ENCODE measurements at regions not wholly inside any gene's neighbourhood (a gene's known extent, or its start where the extent isn't known, plus 50 kb on each side); places are given as distances from the start of the nearest gene placed in this dataset.

- Histone ChIP-seq H3K27me3 (replicated peaks) (no peaks in the 10 kb centered on the region), H3K9me3 (replicated peaks) (no peaks in the 10 kb centered on the region), H3K4me1 (replicated peaks) (no peaks in the 10 kb centered on the region), H3K27ac (no peak overlapping the region), H3K4me3 (no peak overlapping the region), H3K36me3 (no peaks in the 10 kb centered on the region)
- DNase-seq (ENCODE audit: low read depth in 1 of 2, low spot score in 2 of 2): no peak
Measured at GRCh38 chr4:54516556-54517215, 141.1 kb upstream of the KIT start.

- Histone ChIP-seq H3K4me3 (no peak overlapping the region), H3K36me3 (no peaks in the 10 kb centered on the region), H3K4me1 (replicated peaks) (no peaks in the 10 kb centered on the region), H3K27ac (no peak overlapping the region), H3K27me3 (replicated peaks) (no peaks in the 10 kb centered on the region), H3K9me3 (replicated peaks) (no peaks in the 10 kb centered on the region)
- DNase-seq (ENCODE audit: low read depth in 1 of 2, low spot score in 2 of 2): no peak
Measured at GRCh38 chr4:54517781-54518444, 139.8 kb upstream of the KIT start.

- Histone ChIP-seq H3K27me3 (replicated peaks) (no peaks in the 10 kb centered on the region), H3K36me3 (no peaks in the 10 kb centered on the region), H3K4me1 (replicated peaks) (no peaks in the 10 kb centered on the region), H3K27ac (no peak overlapping the region), H3K4me3 (no peak overlapping the region), H3K9me3 (replicated peaks) (no peaks in the 10 kb centered on the region)
- no peak for DNase-seq (ENCODE audit: low read depth in 1 of 2, low spot score in 2 of 2)
Measured at GRCh38 chr4:54525602-54526001, 132.2 kb upstream of the KIT start.

GRCh38 chr4:54526560-54526959 is 131.2 kb upstream of the KIT start:
- Histone ChIP-seq H3K4me3 (no peak overlapping the region), H3K27me3 (replicated peaks) (no peaks in the 10 kb centered on the region), H3K4me1 (replicated peaks) (no peaks in the 10 kb centered on the region), H3K27ac (no peak overlapping the region), H3K36me3 (no peaks in the 10 kb centered on the region), H3K9me3 (replicated peaks) (no peaks in the 10 kb centered on the region)
- no peak for DNase-seq (ENCODE audit: low read depth in 1 of 2, low spot score in 2 of 2)

- no peaks in the 10 kb centered on the region for H3K9me3 ChIP-seq (replicated peaks)
- DNase-seq (ENCODE audit: low read depth in 1 of 2, low spot score in 2 of 2): no peak
Measured at GRCh38 chr4:54527532-54527931, 130.2 kb upstream of the KIT start.

GRCh38 chr4:54539500-54540029 is 118.2 kb upstream of the KIT start:
- Histone ChIP-seq H3K9me3 (replicated peaks) (no peaks in the 10 kb centered on the region), H3K36me3 (no peaks in the 10 kb centered on the region), H3K27me3 (replicated peaks) (0 out of 2 replicates have a peak, but pooled peaks cover 2% of the 10 kb centered on the region), H3K4me3 (no peak overlapping the region), H3K4me1 (replicated peaks) (no peaks in the 10 kb centered on the region), H3K27ac (no peak overlapping the region)
- peak in 1 of 2 experiments; percentile 4 for DNase-seq (ENCODE audit: low read depth in 1 of 2, low spot score in 2 of 2)

More at GRCh38 chr4:54527532-54527931, 130.2 kb upstream of the KIT start:
- no peaks in the 10 kb centered on the region for H3K4me1 ChIP-seq (replicated peaks)
- H3K27ac ChIP-seq: no peak overlapping the region
- no peaks in the 10 kb centered on the region for H3K27me3 ChIP-seq (replicated peaks)
- H3K36me3 ChIP-seq: no peaks in the 10 kb centered on the region
- no peak overlapping the region for H3K4me3 ChIP-seq

GRCh38 chr4:54540931-54541330 is 116.8 kb upstream of the KIT start:
- H3K27me3 ChIP-seq (replicated peaks): 0 out of 2 replicates have a peak, but pooled peaks cover 2% of the 10 kb centered on the region
- H3K4me3 ChIP-seq: no peak overlapping the region
- H3K9me3 ChIP-seq (replicated peaks): no peaks in the 10 kb centered on the region
- H3K36me3 ChIP-seq: no peaks in the 10 kb centered on the region
- DNase-seq (ENCODE audit: low read depth in 1 of 2, low spot score in 2 of 2): no peak
- no peaks in the 10 kb centered on the region for H3K4me1 ChIP-seq (replicated peaks)
- no peak overlapping the region for H3K27ac ChIP-seq

- no peaks in the 10 kb centered on the region for H3K36me3 ChIP-seq
- no peak for DNase-seq (ENCODE audit: low read depth in 1 of 2, low spot score in 2 of 2)
- H3K27ac ChIP-seq: no peak overlapping the region
- 0 out of 2 replicates have a peak, but pooled peaks cover 2% of the 10 kb centered on the region for H3K27me3 ChIP-seq (replicated peaks)
- no peaks in the 10 kb centered on the region for H3K4me1 ChIP-seq (replicated peaks)
- H3K9me3 ChIP-seq (replicated peaks): no peaks in the 10 kb centered on the region
- no peak overlapping the region for H3K4me3 ChIP-seq
Measured at GRCh38 chr4:54541426-54542118, 116.2 kb upstream of the KIT start.

GRCh38 chr4:54542119-54542438 is 115.7 kb upstream of the KIT start:
- Histone ChIP-seq H3K4me3 (no peak overlapping the region), H3K36me3 (no peaks in the 10 kb centered on the region), H3K27me3 (replicated peaks) (0 out of 2 replicates have a peak, but pooled peaks cover 2% of the 10 kb centered on the region), H3K27ac (no peak overlapping the region), H3K4me1 (replicated peaks) (no peaks in the 10 kb centered on the region), H3K9me3 (replicated peaks) (no peaks in the 10 kb centered on the region)
- DNase-seq (ENCODE audit: low read depth in 1 of 2, low spot score in 2 of 2): no peak

- Histone ChIP-seq H3K27me3 (replicated peaks) (0 out of 2 replicates have a peak, but pooled peaks cover 2% of the 10 kb centered on the region), H3K4me3 (no peak overlapping the region), H3K4me1 (replicated peaks) (no peaks in the 10 kb centered on the region), H3K9me3 (replicated peaks) (no peaks in the 10 kb centered on the region), H3K36me3 (no peaks in the 10 kb centered on the region), H3K27ac (no peak overlapping the region)
- DNase-seq (ENCODE audit: low read depth in 1 of 2, low spot score in 2 of 2): no peak
Measured at GRCh38 chr4:54542540-54543041, 115.2 kb upstream of the KIT start.

- Histone ChIP-seq H3K27ac (no peak overlapping the region), H3K27me3 (replicated peaks) (0 out of 2 replicates have a peak, but pooled peaks cover 2% of the 10 kb centered on the region), H3K4me1 (replicated peaks) (no peaks in the 10 kb centered on the region), H3K4me3 (no peak overlapping the region), H3K9me3 (replicated peaks) (no peaks in the 10 kb centered on the region), H3K36me3 (no peaks in the 10 kb centered on the region)
- DNase-seq (ENCODE audit: low read depth in 1 of 2, low spot score in 2 of 2): no peak
Measured at GRCh38 chr4:54543088-54543795, 114.5 kb upstream of the KIT start.

- Histone ChIP-seq H3K36me3 (no peaks in the 10 kb centered on the region), H3K4me3 (no peak overlapping the region), H3K4me1 (replicated peaks) (no peaks in the 10 kb centered on the region), H3K9me3 (replicated peaks) (no peaks in the 10 kb centered on the region), H3K27ac (no peak overlapping the region), H3K27me3 (replicated peaks) (0 out of 2 replicates have a peak, but pooled peaks cover 2% of the 10 kb centered on the region)
- no peak for DNase-seq (ENCODE audit: low read depth in 1 of 2, low spot score in 2 of 2)
Measured at GRCh38 chr4:54545663-54546424, 111.9 kb upstream of the KIT start.

Measured in SJSA1 (cell line).